GM12878 (cell line): ENCODE measurements at regions not wholly inside any gene's neighbourhood (a gene's known extent, or its start where the extent isn't known, plus 50 kb on each side); places are given as distances from the start of the nearest gene placed in this dataset.

Experiments
- BMI1 ChIP-seq: fragments of 450-650 bp; IDR thresholded peaks from 2 replicates; pipeline ENCODE4 v1.6.1; 2016; ENCODE audit warnings: mild to moderate bottlenecking, moderate library complexity, borderline replicate concordance
- EP300 ChIP-seq, 2 experiments: fragments of 150-350 bp in 1 of 2; IDR thresholded peaks; 2 replicates each; pipeline ENCODE4 v1.6.1; 2011 to 2012; ENCODE audit warnings: low read depth in 2 of 2, low read length in 2 of 2, borderline replicate concordance in 1 of 2, improper control_type of control experiment in 1 of 2, inconsistent platforms in 1 of 2; ENCODE audit not compliant: control insufficient read depth in 1 of 2
- FOXK2 ChIP-seq: fragments of 450-650 bp; IDR thresholded peaks from 2 replicates; pipeline ENCODE4 v1.6.1; 2017; ENCODE audit warnings: mild to moderate bottlenecking, moderate library complexity
- KLF5 ChIP-seq: fragments of 450-650 bp; IDR thresholded peaks from 2 replicates; pipeline ENCODE4 v1.6.1; 2014; ENCODE audit warnings: mild to moderate bottlenecking; ENCODE audit not compliant: partially characterized antibody
- POLR2AphosphoS5 ChIP-seq: IDR thresholded peaks from 2 replicates; pipeline ENCODE4 v1.6.1; 2011; ENCODE audit warnings: mild to moderate bottlenecking, low read length, inconsistent platforms
- TAF1 ChIP-seq: IDR thresholded peaks from 2 replicates; pipeline ENCODE4 v1.6.1; 2011; ENCODE audit warnings: mild to moderate bottlenecking, low read depth, low read length, borderline replicate concordance
- TCF12 ChIP-seq: IDR thresholded peaks from 2 replicates; pipeline ENCODE4 v1.6.1; 2011; ENCODE audit warnings: low read depth, mild to moderate bottlenecking, low read length
- YBX1 ChIP-seq: fragments of 450-650 bp; IDR thresholded peaks from 2 replicates; pipeline ENCODE4 v1.6.1; 2016; ENCODE audit warnings: antibody characterized with exemption
- TF ChIP-seq, protein P1 (sequence below): IDR thresholded peaks from 2 replicates; pipeline ENCODE4 v1.6.1; 2012; ENCODE audit warnings: low read depth, low read length, improper control_type of control experiment
- TF ChIP-seq, protein P2 (sequence below), 3 experiments: IDR thresholded peaks in 2 of 3; conservative IDR thresholded peaks in 1 of 3; 2 replicates each; pipeline ENCODE4 v1.5.1; 2011; ENCODE audit warnings: low read depth in 3 of 3, low read length in 3 of 3, mild to moderate bottlenecking in 3 of 3, control low read depth in 2 of 3, moderate library complexity in 2 of 3, inconsistent platforms in 1 of 3, mixed read lengths in 1 of 3; ENCODE audit not compliant: control insufficient read depth in 2 of 3, insufficient read depth in 1 of 3; ENCODE audit errors: extremely low read depth in 1 of 3

DNA sequence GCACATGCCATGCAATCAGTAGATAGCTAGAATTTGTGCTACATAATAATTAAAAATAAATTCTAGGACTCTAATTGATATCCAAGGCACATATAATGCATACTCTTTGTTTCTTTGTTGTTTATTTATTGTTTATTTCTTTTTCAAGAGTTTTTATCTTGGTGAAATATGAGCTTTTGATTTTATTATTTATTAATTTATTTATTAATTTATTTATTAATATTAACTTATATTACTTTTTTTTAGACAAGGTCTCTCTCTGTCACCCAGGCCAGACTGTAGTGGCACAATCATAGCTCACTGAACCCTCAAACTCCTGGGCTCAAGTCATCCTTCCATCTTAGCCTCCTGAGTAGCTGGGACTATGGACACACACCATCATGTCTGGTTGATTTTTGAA lies 519.9 kb downstream of the HAO1 start:
- TF ChIP-seq, protein P1, sequence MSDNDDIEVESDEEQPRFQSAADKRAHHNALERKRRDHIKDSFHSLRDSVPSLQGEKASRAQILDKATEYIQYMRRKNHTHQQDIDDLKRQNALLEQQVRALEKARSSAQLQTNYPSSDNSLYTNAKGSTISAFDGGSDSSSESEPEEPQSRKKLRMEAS = no peak
- TF ChIP-seq, protein P2, sequence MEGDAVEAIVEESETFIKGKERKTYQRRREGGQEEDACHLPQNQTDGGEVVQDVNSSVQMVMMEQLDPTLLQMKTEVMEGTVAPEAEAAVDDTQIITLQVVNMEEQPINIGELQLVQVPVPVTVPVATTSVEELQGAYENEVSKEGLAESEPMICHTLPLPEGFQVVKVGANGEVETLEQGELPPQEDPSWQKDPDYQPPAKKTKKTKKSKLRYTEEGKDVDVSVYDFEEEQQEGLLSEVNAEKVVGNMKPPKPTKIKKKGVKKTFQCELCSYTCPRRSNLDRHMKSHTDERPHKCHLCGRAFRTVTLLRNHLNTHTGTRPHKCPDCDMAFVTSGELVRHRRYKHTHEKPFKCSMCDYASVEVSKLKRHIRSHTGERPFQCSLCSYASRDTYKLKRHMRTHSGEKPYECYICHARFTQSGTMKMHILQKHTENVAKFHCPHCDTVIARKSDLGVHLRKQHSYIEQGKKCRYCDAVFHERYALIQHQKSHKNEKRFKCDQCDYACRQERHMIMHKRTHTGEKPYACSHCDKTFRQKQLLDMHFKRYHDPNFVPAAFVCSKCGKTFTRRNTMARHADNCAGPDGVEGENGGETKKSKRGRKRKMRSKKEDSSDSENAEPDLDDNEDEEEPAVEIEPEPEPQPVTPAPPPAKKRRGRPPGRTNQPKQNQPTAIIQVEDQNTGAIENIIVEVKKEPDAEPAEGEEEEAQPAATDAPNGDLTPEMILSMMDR (IDR thresholded peaks at IDR 0.05 in 2 of 3, conservative IDR thresholded peaks at IDR 0.05 in 1 of 3; ENCODE audit: control insufficient read depth in 2 of 3, extremely low read depth in 1 of 3, insufficient read depth in 1 of 3, low read depth in 3 of 3, low read length in 3 of 3) = no peak
- TF ChIP-seq BMI1 (no peak), YBX1 (no peak), EP300 (IDR thresholded peaks at IDR 0.05; ENCODE audit: borderline replicate concordance in 1 of 2, control insufficient read depth in 1 of 2, low read depth in 2 of 2, low read length in 2 of 2) (no peak), KLF5 (no peak), FOXK2 (no peak), POLR2AphosphoS5 (no peak), TAF1 (no peak), TCF12 (no peak)
